GM04503 (cell line): ENCODE measurements at regions not wholly inside any gene's neighbourhood (a gene's known extent, or its start where the extent isn't known, plus 50 kb on each side); places are given as distances from the start of the nearest gene placed in this dataset.
A peak's percentile ranks its signal among the peaks of the same experiment; 100 is the strongest.

Source experiments
- DNase-seq: peaks from one replicate; pipeline ENCODE4 v3.0.0-alpha.2; 2012; ENCODE audit warnings: low read depth

GRCh38 chr4:122555216-122555615, 65.7 kb downstream of the IL21 start:
- no peak for DNase-seq

GRCh38 chr4:122553432-122553831, 67.4 kb downstream of the IL21 start:
- DNase-seq: no peak

GRCh38 chr4:122552898-122553297, 68.0 kb downstream of the IL21 start:
- DNase-seq: no peak

- DNase-seq: no peak
Measured at GRCh38 chr4:122548886-122549630, 71.8 kb downstream of the IL21 start.

- DNase-seq: no peak
Measured at GRCh38 chr4:122548452-122548851, 72.4 kb downstream of the IL21 start.

GRCh38 chr4:122542411-122543236, 78.2 kb downstream of the IL21 start:
- DNase-seq: peak; percentile 39

GRCh38 chr4:122541996-122542395, 78.9 kb downstream of the IL21 start:
- DNase-seq: no peak

- DNase-seq: no peak
Measured at GRCh38 chr4:122540838-122541237, 80.0 kb downstream of the IL21 start.

- DNase-seq: no peak
Measured at GRCh38 chr4:122539861-122540465, 80.9 kb downstream of the IL21 start.

GRCh38 chr4:122537388-122538135, 81.0 kb upstream of the IL2 start:
- DNase-seq: no peak

- no peak for DNase-seq
Measured at GRCh38 chr4:122536001-122536400, 79.5 kb upstream of the IL2 start.

- DNase-seq: no peak
Measured at GRCh38 chr4:122534776-122535175, 78.3 kb upstream of the IL2 start.

GRCh38 chr4:122533841-122534240, 77.3 kb upstream of the IL2 start:
- no peak for DNase-seq

- DNase-seq: no peak
Measured at GRCh38 chr4:122532766-122533165, 76.2 kb upstream of the IL2 start.

- DNase-seq: no peak
Measured at GRCh38 chr4:122531514-122531913, 75.0 kb upstream of the IL2 start.

GRCh38 chr4:122531038-122531437, 74.5 kb upstream of the IL2 start:
- no peak for DNase-seq

- no peak for DNase-seq
Measured at GRCh38 chr4:122528879-122529278, 72.4 kb upstream of the IL2 start.

- DNase-seq: no peak
Measured at GRCh38 chr4:122525865-122526264, 69.3 kb upstream of the IL2 start.

- no peak for DNase-seq
Measured at GRCh38 chr4:122524176-122524575, 67.7 kb upstream of the IL2 start.

- DNase-seq: no peak
Measured at GRCh38 chr4:122522944-122523343, 66.4 kb upstream of the IL2 start.

- no peak for DNase-seq
Measured at GRCh38 chr4:122517345-122517744, 60.8 kb upstream of the IL2 start.

GRCh38 chr4:122516376-122516775, 59.9 kb upstream of the IL2 start:
- no peak for DNase-seq
